Thyroid gland (tissue), 4 donors: ENCODE measurements at regions not wholly inside any gene's neighbourhood (a gene's known extent, or its start where the extent isn't known, plus 50 kb on each side); places are given as distances from the start of the nearest gene placed in this dataset.

Experiments
- POLR2A ChIP-seq, 2 donors: fragments of 450-650 bp; IDR thresholded peaks; one replicate each; pipeline ENCODE4 v1.6.1; 2017; ENCODE audit warnings: antibody characterized with exemption in 2 of 2, mild to moderate bottlenecking in 2 of 2, moderate library complexity in 1 of 2
- TF ChIP-seq, protein P1 (sequence below), 6 experiments: fragments of 200-600 bp in 3 of 6; fragments of 450-650 bp in 3 of 6; sonication (generic) in 3 of 6; IDR thresholded peaks; one replicate each; pipeline ENCODE4 v1.5.1; 2016 to 2019; ENCODE audit warnings: antibody characterized with exemption in 6 of 6, mild to moderate bottlenecking in 2 of 6, inconsistent platforms in 1 of 6, moderate library complexity in 1 of 6

DNA sequence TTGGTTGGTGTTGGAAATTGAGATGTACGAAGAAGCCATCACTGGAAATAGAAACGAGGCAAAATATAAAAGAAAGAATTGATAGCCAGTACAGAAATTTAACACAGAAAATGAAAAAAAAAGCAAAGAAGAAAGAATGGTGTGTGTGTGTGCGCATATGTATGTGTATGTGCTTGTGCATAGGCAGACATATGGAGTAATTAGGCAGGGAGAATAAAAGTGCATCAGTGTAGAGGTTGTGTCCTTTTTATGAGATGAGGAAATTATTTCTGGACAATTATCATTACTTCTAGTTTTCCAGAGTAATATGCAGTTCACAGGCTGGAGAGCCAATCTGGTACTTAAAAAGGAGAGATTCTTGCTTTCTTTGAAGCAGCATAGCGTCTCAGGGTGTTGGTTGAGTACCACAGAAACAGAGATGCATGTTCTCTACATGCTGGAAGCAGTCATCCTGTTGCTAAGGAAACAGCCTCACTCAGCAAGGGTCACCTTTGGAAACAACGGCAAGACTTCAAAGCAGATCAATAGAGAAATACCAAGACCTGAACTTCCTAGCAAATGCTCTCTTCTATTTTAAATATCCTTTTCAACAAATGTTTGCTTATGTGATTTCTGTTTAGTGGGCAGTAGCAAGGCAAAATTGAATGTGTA, 172.7 kb downstream of the TAF11L14 start:
- TF ChIP-seq POLR2A (IDR thresholded peaks at IDR 0.05): no peak
- TF ChIP-seq, protein P1, sequence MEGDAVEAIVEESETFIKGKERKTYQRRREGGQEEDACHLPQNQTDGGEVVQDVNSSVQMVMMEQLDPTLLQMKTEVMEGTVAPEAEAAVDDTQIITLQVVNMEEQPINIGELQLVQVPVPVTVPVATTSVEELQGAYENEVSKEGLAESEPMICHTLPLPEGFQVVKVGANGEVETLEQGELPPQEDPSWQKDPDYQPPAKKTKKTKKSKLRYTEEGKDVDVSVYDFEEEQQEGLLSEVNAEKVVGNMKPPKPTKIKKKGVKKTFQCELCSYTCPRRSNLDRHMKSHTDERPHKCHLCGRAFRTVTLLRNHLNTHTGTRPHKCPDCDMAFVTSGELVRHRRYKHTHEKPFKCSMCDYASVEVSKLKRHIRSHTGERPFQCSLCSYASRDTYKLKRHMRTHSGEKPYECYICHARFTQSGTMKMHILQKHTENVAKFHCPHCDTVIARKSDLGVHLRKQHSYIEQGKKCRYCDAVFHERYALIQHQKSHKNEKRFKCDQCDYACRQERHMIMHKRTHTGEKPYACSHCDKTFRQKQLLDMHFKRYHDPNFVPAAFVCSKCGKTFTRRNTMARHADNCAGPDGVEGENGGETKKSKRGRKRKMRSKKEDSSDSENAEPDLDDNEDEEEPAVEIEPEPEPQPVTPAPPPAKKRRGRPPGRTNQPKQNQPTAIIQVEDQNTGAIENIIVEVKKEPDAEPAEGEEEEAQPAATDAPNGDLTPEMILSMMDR (IDR thresholded peaks at IDR 0.05): no peak
